ENCODE measurements at regions not wholly inside any gene's neighbourhood (a gene's known extent, or its start where the extent isn't known, plus 50 kb on each side); places are given as distances from the start of the nearest gene placed in this dataset.

DNA sequence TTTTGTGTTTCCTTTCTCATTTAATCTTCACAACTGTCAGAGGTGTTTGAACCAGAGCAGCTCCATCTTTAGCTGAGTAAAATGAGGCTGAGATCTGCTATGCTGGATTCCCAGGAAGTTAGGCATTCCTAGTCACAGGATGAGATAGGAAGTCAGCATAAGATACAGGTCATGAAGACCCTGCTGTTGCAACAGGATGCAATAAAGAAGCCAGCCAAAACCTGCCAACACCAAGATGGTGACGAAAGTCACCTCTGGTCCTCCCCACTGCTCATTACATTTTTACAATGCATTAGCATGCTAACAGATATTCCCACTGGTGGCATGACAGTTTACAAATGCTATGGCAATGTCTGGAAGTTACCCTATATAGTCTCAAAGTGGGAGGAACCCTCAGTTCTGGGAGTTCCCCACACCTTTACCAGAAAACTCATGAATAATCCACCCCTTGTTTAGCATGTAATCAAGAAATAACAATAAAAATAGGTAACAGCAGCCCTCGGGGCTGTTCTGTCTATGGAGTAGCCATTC is 262.2 kb upstream of the FERMT1 start:
- no peak overlapping the region for H3K4ac ChIP-seq (ENCODE audit: low read length)
- no peak overlapping the region for H3K18ac ChIP-seq (ENCODE audit: low read length)
- H2BK5ac ChIP-seq (ENCODE audit: low read length) = no peak overlapping the region
- H4K91ac ChIP-seq (ENCODE audit: low read depth, low read length, poor library complexity) = no peak overlapping the region
- no peak overlapping the region for H2BK15ac ChIP-seq (ENCODE audit: low read length)
- H4K8ac ChIP-seq (ENCODE audit: low read depth, low read length) = no peak overlapping the region
- H3K36me3 ChIP-seq (replicated peaks in 1 of 2; ENCODE audit: control insufficient read depth in 2 of 2, insufficient read depth in 2 of 2, low read length in 2 of 2) = no peaks in the 10 kb centered on the region
- no peak overlapping the region for H2AK5ac ChIP-seq (ENCODE audit: low read depth, low read length)
- no peaks in the 10 kb centered on the region for H3K9me3 ChIP-seq (replicated peaks in 1 of 2; ENCODE audit: control insufficient read depth in 2 of 2, insufficient read depth in 1 of 2, low read depth in 1 of 2, low read length in 2 of 2)
- no peak for DNase-seq (ENCODE audit: low spot score)
- no peak overlapping the region for H3K23ac ChIP-seq (ENCODE audit: low read depth, low read length, poor library complexity)
- H2BK12ac ChIP-seq (ENCODE audit: low read length) = no peak overlapping the region
- H3K79me1 ChIP-seq (ENCODE audit: low read depth, low read length) = no peaks in the 10 kb centered on the region
- WGBS, 2 donors (ENCODE audit: extremely low coverage in 2 of 2, insufficient read length in 2 of 2, insufficient replicate concordance in 1 of 2) = no CpG with 5 or more reads among the region's 2 CpGs
- peaks cover 0 to 2% of the 10 kb centered on the region in 2 donors for H3K4me1 ChIP-seq (ENCODE audit: control insufficient read depth in 2 of 2, insufficient read depth in 1 of 2, low read depth in 1 of 2, low read length in 2 of 2)
- H2AFZ ChIP-seq (ENCODE audit: low read length) = no peak overlapping the region
- H3K27me3 ChIP-seq (ENCODE audit: control insufficient read depth in 3 of 3, insufficient read depth in 3 of 3, low read depth in 1 of 3, low read length in 3 of 3) = no peaks in the 10 kb centered on the region
- H3K9ac ChIP-seq (ENCODE audit: low read depth, low read length, poor library complexity) = no peak overlapping the region
- H3K4me3 ChIP-seq (ENCODE audit: low read length in 2 of 2) = no peak overlapping the region
- H3K4me2 ChIP-seq (ENCODE audit: insufficient read depth, low read length, poor library complexity, severe bottlenecking) = no peak overlapping the region
- H2BK120ac ChIP-seq (ENCODE audit: low read depth, low read length) = no peak overlapping the region
- H3K14ac ChIP-seq (ENCODE audit: low read length) = no peak overlapping the region
- H3K27ac ChIP-seq (replicated peaks; ENCODE audit: low read length) = no peak overlapping the region

DNA sequence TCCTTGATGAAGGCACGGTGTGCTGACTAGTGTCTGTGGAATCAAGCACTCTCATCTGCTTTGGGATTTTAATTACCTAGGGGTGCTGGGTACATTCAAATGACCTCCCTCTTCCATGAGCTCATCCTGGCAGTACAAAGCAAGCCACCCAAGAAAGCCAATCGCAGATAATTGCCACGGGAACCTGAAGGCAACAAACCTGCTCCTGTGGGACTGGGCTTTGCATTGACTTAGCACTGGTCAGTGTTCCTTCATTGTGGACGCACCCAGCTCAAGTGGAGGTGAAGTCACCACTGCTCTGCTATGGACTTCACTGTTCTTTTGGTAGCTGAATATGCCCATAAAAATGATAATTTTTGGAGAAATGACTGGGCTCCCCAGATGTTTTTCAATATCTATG is 261.6 kb upstream of the FERMT1 start:
- H3K4ac ChIP-seq (ENCODE audit: low read length) = no peak overlapping the region
- H3K27ac ChIP-seq (replicated peaks; ENCODE audit: low read length) = no peak overlapping the region
- H3K4me1 ChIP-seq (ENCODE audit: control insufficient read depth in 2 of 2, insufficient read depth in 1 of 2, low read depth in 1 of 2, low read length in 2 of 2) = peaks cover 0 to 2% of the 10 kb centered on the region in 2 donors
- no peak overlapping the region for H3K4me2 ChIP-seq (ENCODE audit: insufficient read depth, low read length, poor library complexity, severe bottlenecking)
- H2BK15ac ChIP-seq (ENCODE audit: low read length) = no peak overlapping the region
- H4K8ac ChIP-seq (ENCODE audit: low read depth, low read length) = no peak overlapping the region
- H3K27me3 ChIP-seq (ENCODE audit: control insufficient read depth in 3 of 3, insufficient read depth in 3 of 3, low read depth in 1 of 3, low read length in 3 of 3) = no peaks in the 10 kb centered on the region
- H3K9ac ChIP-seq (ENCODE audit: low read depth, low read length, poor library complexity) = no peak overlapping the region
- no peak overlapping the region for H3K23ac ChIP-seq (ENCODE audit: low read depth, low read length, poor library complexity)
- H3K4me3 ChIP-seq (ENCODE audit: low read length in 2 of 2) = no peak overlapping the region
- no peaks in the 10 kb centered on the region for H3K9me3 ChIP-seq (replicated peaks in 1 of 2; ENCODE audit: control insufficient read depth in 2 of 2, insufficient read depth in 1 of 2, low read depth in 1 of 2, low read length in 2 of 2)
- WGBS, 2 donors (ENCODE audit: extremely low coverage in 2 of 2, insufficient read length in 2 of 2, insufficient replicate concordance in 1 of 2) = no CpG with 5 or more reads among the region's 4 CpGs
- H2BK12ac ChIP-seq (ENCODE audit: low read length) = no peak overlapping the region
- no peaks in the 10 kb centered on the region for H3K36me3 ChIP-seq (replicated peaks in 1 of 2; ENCODE audit: control insufficient read depth in 2 of 2, insufficient read depth in 2 of 2, low read length in 2 of 2)
- no peak overlapping the region for H4K91ac ChIP-seq (ENCODE audit: low read depth, low read length, poor library complexity)
- H3K14ac ChIP-seq (ENCODE audit: low read length) = no peak overlapping the region
- no peaks in the 10 kb centered on the region for H3K79me1 ChIP-seq (ENCODE audit: low read depth, low read length)
- H2BK5ac ChIP-seq (ENCODE audit: low read length) = no peak overlapping the region
- H2AK5ac ChIP-seq (ENCODE audit: low read depth, low read length) = no peak overlapping the region
- no peak overlapping the region for H2AFZ ChIP-seq (ENCODE audit: low read length)
- DNase-seq (ENCODE audit: low spot score) = no peak
- H2BK120ac ChIP-seq (ENCODE audit: low read depth, low read length) = no peak overlapping the region
- H3K18ac ChIP-seq (ENCODE audit: low read length) = no peak overlapping the region

DNA sequence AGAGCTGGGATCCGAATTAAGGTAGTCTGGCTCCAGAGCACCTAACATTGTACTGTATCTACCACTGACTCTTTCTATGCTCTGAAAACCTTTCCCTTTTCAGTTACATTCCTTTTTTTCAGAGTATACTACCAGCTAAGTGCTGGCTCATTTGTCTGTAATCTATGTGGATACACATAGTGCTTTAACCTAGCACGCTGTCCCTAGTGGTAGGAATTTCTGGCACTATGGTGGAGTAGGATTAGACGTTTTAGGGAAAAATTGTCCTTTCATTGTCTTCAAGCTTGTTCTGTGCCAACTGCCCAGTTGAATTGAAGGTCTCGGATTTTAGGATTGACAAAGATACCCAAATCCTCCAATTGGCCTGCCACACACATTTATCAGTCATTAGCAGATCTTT is 259.1 kb upstream of the FERMT1 start:
- no peak overlapping the region for H3K4me2 ChIP-seq (ENCODE audit: insufficient read depth, low read length, poor library complexity, severe bottlenecking)

DNA sequence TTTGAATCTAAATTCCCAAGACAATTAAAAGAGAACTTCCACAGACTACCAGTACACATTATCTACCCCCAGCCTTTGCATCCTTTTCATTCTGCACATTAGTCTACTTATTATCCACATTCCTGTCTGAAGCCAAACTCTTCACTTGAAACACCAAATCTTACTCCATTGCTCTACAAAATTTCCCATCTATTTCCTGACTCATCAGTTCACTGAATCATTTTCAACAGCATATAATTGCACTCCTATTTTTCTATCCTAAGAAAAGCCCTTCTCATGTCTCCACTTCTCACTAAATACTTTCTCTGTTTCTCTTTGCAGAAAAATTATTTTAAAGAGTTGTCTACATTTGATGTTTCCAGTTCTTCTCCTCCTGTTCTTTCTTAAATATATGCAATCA is 239.4 kb upstream of the FERMT1 start:
- H3K4me2 ChIP-seq (ENCODE audit: insufficient read depth, low read length, poor library complexity, severe bottlenecking) = no peak overlapping the region
- H3K23ac ChIP-seq (ENCODE audit: low read depth, low read length, poor library complexity) = no peak overlapping the region
- no peak overlapping the region for H3K9ac ChIP-seq (ENCODE audit: low read depth, low read length, poor library complexity)
- no peaks in the 10 kb centered on the region for H3K4me1 ChIP-seq (ENCODE audit: control insufficient read depth in 2 of 2, insufficient read depth in 1 of 2, low read depth in 1 of 2, low read length in 2 of 2)
- no peak overlapping the region for H2BK120ac ChIP-seq (ENCODE audit: low read depth, low read length)
- no peaks in the 10 kb centered on the region for H3K9me3 ChIP-seq (replicated peaks in 1 of 2; ENCODE audit: control insufficient read depth in 2 of 2, insufficient read depth in 1 of 2, low read depth in 1 of 2, low read length in 2 of 2)
- no peak overlapping the region for H2AK5ac ChIP-seq (ENCODE audit: low read depth, low read length)
- H4K91ac ChIP-seq (ENCODE audit: low read depth, low read length, poor library complexity) = no peak overlapping the region
- H3K36me3 ChIP-seq (replicated peaks in 1 of 2; ENCODE audit: control insufficient read depth in 2 of 2, insufficient read depth in 2 of 2, low read length in 2 of 2) = no peaks in the 10 kb centered on the region
- no peak overlapping the region for H2BK15ac ChIP-seq (ENCODE audit: low read length)
- no peak overlapping the region for H3K18ac ChIP-seq (ENCODE audit: low read length)
- no peaks in the 10 kb centered on the region for H3K79me1 ChIP-seq (ENCODE audit: low read depth, low read length)
- no peak overlapping the region for H3K27ac ChIP-seq (replicated peaks; ENCODE audit: low read length)
- no peak overlapping the region for H3K4me3 ChIP-seq (ENCODE audit: low read length in 2 of 2)
- no peak overlapping the region for H2BK5ac ChIP-seq (ENCODE audit: low read length)
- H3K4ac ChIP-seq (ENCODE audit: low read length) = no peak overlapping the region
- H3K14ac ChIP-seq (ENCODE audit: low read length) = no peak overlapping the region
- no peak overlapping the region for H4K8ac ChIP-seq (ENCODE audit: low read depth, low read length)
- H2AFZ ChIP-seq (ENCODE audit: low read length) = no peak overlapping the region
- no peak for DNase-seq (ENCODE audit: low spot score)
- no peak overlapping the region for H2BK12ac ChIP-seq (ENCODE audit: low read length)
- no peaks in the 10 kb centered on the region for H3K27me3 ChIP-seq (ENCODE audit: control insufficient read depth in 3 of 3, insufficient read depth in 3 of 3, low read depth in 1 of 3, low read length in 3 of 3)

More for the DNA sequence above, 259.1 kb upstream of the FERMT1 start:
- H3K4ac ChIP-seq (ENCODE audit: low read length) = no peak overlapping the region
- H3K9ac ChIP-seq (ENCODE audit: low read depth, low read length, poor library complexity) = no peak overlapping the region
- H3K18ac ChIP-seq (ENCODE audit: low read length) = no peak overlapping the region
- H3K79me1 ChIP-seq (ENCODE audit: low read depth, low read length) = no peaks in the 10 kb centered on the region
- no peak overlapping the region for H3K23ac ChIP-seq (ENCODE audit: low read depth, low read length, poor library complexity)
- H2BK120ac ChIP-seq (ENCODE audit: low read depth, low read length) = no peak overlapping the region
- DNase-seq (ENCODE audit: low spot score) = peak; percentile 20
- no peak overlapping the region for H4K8ac ChIP-seq (ENCODE audit: low read depth, low read length)
- H3K9me3 ChIP-seq (replicated peaks in 1 of 2; ENCODE audit: control insufficient read depth in 2 of 2, insufficient read depth in 1 of 2, low read depth in 1 of 2, low read length in 2 of 2) = no peaks in the 10 kb centered on the region
- no peak overlapping the region for H3K4me3 ChIP-seq (ENCODE audit: low read length in 2 of 2)
- no CpG with 5 or more reads among the region's 4 CpGs for WGBS, 2 donors (ENCODE audit: extremely low coverage in 2 of 2, insufficient read length in 2 of 2, insufficient replicate concordance in 1 of 2)
- H2BK15ac ChIP-seq (ENCODE audit: low read length) = no peak overlapping the region
- no peak overlapping the region for H2BK5ac ChIP-seq (ENCODE audit: low read length)
- no peaks in the 10 kb centered on the region for H3K36me3 ChIP-seq (replicated peaks in 1 of 2; ENCODE audit: control insufficient read depth in 2 of 2, insufficient read depth in 2 of 2, low read length in 2 of 2)
- no peak overlapping the region for H4K91ac ChIP-seq (ENCODE audit: low read depth, low read length, poor library complexity)
- no peak overlapping the region for H3K14ac ChIP-seq (ENCODE audit: low read length)
- H2AFZ ChIP-seq (ENCODE audit: low read length) = no peak overlapping the region
- no peak overlapping the region for H2AK5ac ChIP-seq (ENCODE audit: low read depth, low read length)
- no peaks in the 10 kb centered on the region for H3K27me3 ChIP-seq (ENCODE audit: control insufficient read depth in 3 of 3, insufficient read depth in 3 of 3, low read depth in 1 of 3, low read length in 3 of 3)
- H3K27ac ChIP-seq (replicated peaks; ENCODE audit: low read length) = no peak overlapping the region
- H3K4me1 ChIP-seq (ENCODE audit: control insufficient read depth in 2 of 2, insufficient read depth in 1 of 2, low read depth in 1 of 2, low read length in 2 of 2) = peaks cover 0 to 2% of the 10 kb centered on the region in 2 donors
- no peak overlapping the region for H2BK12ac ChIP-seq (ENCODE audit: low read length)
